Hematopoietic multipotent progenitor cell (in vitro differentiated cells): ENCODE measurements at regions not wholly inside any gene's neighbourhood (a gene's known extent, or its start where the extent isn't known, plus 50 kb on each side); places are given as distances from the start of the nearest gene placed in this dataset.
"Not testable (repeated sequence)": the region's sequence is repeated elsewhere in the genome, so short reads cannot be mapped to it uniquely, and the experiment has no call there.

Source experiments
- DNase-seq, 3 donors: peaks; one replicate each; pipeline ENCODE4 v3.0.0-alpha.2; 2011 to 2015; ENCODE audit warnings: low read depth in 2 of 3, low spot score in 2 of 3

DNA sequence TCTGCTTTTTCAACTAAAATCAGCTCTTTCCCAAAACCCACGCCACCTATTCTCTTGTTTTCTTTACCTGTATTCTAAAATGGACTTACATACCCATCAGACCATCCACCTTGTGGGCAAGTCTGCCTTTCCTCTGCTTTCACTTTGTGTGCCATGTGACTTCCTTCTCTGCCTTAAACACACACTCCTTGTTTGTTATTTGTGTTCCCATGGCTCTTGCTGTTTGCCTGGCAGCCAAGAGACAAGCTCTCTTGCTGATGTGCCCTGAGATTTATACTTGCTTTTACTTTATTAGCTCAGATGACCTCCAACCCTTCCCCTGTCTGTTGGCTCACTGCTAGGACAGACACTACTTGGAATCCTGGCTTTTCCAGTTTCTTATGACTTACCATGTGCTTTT, 309.7 kb upstream of the LRRTM4 start:
- DNase-seq = no peak

DNA sequence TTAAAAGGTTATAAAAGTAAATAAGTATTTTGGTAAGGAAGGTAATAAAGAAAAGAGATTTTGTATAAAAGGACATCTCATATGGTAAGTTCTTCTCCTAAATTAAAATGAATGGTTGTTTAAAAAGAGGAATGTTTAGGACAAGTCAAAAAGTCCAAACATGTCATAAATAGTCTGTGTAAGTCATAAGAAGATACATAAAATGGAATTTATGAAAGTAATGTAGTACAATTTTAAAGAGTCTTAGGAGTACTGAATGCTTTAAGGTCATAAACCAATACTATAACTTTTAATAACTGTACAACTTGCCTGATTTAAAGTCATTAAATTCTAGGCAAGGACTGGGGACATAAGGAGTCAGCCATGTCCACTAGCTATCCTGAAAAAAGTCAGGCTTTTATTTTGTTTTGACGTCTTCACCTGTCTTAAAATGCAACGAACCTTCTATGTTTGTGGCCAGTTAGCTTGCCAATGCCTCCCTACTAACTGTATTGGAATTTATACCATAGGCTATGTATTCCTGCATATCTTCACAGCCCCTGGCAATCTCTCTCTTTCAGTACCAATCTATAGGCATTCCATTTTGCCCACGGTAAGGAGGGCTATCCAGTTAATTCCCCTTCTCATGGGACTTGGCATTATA, 312.3 kb upstream of the LRRTM4 start:
- DNase-seq = no peak

DNA sequence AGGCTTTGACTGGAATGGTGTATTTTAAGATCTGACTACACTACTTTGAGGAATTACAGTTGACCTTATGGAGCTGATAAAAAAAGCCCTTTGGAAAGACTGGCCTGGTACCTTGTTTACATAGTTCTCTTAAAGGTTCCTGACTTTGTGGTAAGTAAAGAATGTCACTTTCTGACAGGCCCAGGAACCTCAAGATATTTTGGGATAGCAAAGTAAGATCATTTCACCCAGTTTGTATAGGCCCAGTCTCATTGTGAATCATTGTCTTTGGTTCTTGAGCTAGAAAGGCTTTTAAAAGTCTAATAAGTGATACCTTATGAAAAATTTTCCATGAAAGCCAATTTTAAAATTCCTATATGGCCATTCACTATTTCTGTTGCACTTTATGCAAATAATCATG, 316.3 kb upstream of the LRRTM4 start:
- DNase-seq = no peak

DNA sequence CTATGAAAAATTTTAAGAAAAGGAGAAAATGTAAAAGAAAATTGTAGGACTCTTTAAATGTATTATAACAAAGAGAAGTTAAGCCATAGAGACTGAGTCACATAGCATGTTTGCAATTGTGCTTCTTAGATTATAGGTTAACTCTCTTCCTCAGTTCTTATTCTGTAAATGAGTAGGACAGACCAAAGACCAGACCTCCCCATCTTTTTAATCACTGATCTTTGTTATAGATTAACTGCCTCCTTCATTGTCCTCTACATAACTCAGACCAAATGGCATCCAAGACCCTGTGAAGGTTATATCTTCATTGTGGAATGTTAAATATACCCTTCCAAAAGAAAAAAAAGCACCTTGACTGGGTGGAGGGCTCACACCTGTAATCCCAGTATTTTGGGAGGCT, 316.9 kb upstream of the LRRTM4 start:
- no peak for DNase-seq

DNA sequence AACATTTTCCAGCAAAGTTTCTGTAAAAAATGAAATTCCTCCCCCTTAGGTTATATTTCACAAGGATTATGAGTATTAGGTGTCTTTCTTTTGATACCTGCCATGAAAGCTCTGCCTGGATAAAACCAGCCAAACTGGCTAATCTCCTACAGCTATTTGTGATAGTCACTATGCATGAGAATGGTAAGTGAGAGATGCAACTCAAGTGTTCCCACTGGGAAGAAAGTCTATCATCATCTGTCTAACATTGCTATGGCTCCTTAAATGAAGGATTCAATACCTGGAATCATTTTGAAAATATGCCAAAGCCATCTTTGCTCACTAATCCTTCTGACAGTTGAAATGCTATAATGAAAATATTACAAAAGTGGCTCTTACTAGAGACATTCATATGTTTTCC, 339.9 kb upstream of the LRRTM4 start:
- no peak for DNase-seq

DNA sequence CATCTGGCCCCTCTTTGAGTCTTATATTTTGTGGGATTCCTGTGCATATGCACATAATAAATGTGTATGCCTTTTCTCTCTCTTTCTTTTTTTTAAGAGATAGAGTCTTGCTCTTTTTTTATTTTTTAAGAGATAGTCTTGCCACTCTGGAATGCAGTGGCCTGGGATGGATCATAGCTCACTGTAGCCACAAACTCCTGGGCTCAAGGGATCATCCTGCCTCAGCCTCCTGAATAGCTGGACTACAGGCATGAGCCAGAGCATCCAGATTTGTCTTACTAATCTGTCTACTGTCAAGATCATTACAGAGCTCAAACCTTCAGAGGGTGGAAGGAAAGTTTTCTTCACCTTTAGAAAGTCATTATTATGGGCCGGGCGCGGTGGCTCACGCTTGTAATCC, 342.2 kb upstream of the LRRTM4 start:
- DNase-seq = no peak

DNA sequence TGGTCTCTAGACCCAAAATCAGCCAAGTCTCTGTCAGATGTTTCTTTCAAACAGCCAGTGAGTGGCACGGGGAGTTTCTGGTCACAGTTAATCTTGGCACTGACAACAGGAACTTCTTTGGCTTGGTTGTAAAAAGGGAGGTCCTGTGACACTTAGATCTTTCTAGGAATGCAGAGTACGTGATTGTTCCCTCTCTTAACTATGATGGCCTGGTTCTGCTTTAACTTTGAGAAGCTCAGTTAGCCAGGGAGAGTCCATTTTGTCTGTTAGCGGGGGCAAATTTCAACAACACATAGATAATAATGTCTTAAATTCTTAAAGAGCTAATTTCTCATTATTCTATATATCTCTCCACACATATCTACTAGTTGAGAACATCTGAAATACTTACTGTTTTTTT, 344.5 kb upstream of the LRRTM4 start:
- DNase-seq = no peak

DNA sequence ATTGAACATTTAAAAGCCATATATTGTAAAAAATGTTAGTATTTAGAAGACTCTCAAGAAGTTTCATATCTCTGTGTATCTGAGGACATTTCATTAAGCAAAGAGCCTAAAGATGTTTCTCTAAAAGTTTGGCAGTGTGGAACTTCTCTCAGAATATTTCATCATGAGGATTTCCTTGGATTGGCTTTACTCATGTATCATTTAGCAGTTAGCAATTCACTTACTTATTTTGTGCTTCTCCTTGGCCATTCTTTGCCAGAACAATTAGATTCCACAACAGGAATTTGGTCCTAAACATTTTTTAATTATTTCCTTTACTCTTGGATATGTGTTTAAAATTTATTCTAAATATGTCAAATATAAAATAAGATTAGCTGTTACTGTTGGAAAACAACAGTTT, 345.0 kb upstream of the LRRTM4 start:
- no peak for DNase-seq

DNA sequence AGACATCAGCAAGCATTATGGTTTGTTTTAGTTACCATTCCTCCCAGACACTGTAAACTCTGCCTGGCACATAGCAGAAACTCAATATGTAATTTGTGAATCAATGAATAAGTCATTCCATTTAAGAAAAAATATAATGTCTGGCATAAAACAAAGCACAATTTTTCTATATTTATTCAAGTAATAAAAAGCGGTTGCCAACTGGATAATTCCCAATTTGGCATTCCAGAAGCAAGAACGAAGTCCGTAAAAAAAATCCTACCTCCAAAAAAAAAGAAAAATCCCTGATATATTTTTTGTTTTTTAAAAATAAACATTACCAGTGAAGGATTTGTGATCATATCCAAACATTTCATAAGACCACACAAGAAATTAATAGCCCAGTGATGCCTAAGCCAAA, 351.3 kb upstream of the LRRTM4 start:
- no peak for DNase-seq

DNA sequence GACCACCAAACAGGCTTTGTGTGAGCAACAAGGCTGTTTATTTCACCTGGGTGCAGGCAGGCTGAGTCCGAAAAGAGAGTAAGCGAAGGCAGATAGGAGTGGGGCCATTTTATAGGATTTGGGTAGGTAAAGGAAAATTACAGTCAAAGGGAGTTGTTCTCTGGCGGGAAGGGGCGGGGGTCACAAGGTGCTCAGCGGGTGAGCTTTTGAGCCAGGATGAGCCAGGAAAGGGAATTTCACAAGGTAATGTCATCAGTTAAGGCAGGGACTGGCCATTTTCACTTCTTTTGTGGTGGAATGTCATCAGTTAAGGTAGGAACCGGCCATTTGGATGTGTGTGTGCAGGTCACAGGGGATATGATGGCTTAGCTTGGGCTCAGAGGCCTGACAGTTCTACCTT, 378.0 kb upstream of the LRRTM4 start:
- DNase-seq = not testable (repeated sequence)

DNA sequence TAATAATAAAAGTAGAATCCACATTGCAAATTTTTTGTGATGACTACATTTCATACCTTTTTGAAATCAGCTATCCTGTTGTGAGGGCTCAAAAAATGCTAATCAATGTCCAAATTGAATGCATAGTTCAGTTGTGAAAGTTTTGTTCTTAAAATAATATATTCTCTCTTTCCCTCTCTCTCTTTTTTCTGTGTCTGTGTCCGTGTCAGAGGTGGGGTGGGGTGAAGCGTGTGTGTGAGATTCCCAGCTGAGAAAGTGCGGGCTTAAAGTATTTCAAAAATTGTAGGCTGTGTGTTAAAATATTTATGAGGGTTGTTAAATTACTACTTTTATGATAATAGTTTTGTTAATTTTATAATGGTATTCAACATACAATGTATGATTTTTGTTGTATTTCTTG, 388.0 kb upstream of the LRRTM4 start:
- no peak for DNase-seq

DNA sequence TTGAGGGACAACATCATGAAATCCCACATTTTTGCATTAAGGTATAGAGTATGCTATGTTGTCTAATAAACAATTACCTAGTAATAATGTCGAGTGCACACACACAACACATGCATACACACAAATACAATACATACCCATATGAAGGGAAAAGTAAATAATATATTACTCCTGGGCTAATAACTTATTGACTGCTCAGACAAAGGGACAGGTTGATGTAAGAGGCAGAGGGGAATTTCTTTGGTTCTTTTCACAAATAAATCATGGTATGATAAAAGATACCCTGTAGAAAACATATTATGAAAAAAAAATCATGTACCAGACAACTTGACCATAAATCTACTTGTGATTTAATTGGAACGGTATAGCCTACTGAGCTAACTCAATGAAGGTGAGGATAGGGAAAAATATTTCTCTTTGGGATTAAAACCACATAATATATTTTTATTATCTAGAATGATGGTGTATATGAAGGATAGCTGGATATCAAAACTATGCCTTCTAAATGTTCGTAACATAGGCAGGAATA, 398.7 kb upstream of the LRRTM4 start:
- DNase-seq = no peak

DNA sequence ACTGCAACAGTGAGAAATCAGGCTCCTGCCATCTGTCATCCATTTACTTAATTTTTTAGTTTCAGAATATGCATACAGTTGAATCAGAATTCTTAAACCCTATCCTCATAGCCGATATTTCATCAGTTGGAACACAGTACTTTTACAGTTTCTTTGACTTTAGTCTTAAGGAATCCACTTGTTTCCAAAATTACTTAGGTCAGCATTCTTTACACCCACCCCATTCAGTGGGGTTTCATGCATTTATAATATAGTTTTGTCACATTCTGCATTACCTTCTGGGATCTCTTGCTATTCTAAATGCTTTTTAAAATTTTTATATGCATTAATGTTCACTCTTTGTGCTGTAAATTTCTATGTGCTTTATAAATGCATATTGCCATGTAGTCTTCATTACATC, 400.4 kb upstream of the LRRTM4 start:
- no peak for DNase-seq

DNA sequence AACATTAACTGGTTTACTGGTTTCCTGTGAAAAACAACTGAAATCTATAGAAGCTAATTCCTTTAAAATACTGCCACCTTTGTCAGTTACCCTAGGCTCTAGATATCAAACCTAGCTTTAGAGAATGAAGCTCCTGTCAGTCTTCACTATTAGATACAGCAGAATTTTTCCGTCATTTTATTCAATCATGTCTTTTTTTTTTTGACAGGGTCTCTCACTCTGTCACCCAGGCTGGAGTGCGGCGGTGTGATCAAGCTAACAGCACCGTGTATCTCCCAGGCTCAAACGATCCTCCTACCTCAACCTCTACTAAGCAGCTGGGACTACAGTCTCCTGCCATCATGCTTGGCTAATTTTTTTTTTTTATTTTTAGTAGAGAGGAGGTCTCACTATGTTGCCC, 415.2 kb upstream of the LRRTM4 start:
- DNase-seq = no peak

DNA sequence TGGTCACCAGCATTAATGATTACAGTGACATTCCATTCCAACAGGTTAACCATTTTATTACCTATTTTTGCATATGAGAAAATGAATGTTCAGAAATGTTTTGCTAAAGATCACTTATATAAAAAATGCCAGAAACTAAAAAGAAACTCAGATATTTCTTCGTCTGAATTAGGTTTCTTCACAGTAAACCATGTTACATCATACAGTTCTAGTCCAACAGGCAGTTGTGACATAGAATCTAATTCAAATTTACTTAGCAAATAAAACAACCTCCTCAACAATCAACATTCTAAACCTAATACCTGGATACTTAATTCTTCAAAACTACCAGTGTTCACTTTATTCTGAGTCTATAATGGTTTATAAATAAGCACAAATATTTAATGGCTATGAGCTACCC, 416.3 kb upstream of the LRRTM4 start:
- DNase-seq = no peak

DNA sequence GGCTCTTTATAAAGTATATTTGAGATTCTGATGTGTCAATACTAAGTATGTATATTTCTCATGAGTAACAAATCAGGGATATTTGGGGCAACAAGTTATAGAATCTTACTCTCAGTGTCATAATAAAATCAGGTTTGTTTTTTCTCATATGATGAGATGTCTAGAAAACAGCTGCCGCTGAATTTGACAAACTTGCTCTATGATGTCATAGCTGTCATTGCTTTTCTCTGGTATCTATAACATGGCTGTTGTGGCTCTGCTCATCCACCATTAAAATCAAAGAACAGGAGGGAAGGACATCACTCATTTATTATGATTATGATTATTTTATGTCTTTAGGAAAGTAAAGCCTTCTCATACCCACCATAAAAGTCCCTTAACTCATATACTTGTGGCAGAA, 417.2 kb upstream of the LRRTM4 start:
- DNase-seq = no peak

DNA sequence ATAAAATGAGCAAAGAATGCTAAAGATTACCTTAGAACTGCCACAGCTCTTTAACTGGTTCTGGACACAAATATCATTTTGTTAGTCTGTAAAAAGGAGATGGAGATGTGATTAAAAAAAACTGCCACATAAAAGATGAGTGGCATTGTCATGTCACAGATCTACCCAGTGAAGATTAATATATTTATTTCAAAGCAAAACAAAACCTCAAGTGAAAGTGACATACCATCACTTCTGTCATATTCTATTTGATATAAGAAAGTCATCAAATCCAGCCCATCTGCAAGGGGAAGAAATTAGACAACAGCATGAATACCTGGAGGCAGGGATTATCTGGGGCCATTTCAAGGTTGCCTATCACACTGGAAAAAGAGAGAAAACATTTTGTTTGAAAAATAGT, 417.6 kb upstream of the LRRTM4 start:
- no peak for DNase-seq

DNA sequence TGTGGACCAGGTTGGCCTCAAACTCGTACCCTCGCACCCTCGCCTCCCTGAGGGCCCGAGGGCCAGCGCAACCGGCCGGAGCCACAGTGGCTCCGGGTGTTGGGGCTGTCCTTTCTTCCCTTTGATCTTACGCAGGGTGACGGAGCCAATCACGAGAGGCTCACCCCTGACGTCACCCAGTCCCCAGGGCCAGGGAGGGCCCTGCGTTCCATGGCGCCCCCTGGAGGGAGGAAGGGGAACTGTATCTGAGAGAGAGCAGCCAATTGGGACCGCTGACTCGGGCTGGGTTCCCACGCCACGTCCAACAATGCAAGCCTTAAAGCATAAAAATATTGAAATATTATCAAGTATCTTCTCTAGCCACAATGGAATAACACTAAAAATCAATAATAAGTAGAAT, 432.8 kb upstream of the LRRTM4 start:
- DNase-seq = no peak

DNA sequence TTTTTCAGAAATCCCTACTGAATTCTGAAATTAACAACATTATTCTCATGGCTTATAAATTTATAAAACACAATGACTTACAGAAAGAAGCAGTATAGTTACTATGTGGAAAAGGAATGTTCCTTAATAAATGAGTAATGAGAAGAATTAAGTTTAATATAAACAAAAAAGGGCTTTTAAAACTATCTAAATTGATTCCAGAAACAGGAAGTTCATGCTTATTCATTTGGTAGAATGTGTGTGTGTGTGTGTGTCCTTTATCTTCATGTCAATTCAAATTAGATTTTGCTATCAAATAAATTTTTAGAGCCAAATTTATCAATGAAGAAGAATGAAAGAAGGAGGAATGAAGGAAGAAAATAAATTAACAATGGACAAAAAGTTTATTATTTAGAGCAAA, 440.8 kb upstream of the LRRTM4 start:
- DNase-seq = no peak

DNA sequence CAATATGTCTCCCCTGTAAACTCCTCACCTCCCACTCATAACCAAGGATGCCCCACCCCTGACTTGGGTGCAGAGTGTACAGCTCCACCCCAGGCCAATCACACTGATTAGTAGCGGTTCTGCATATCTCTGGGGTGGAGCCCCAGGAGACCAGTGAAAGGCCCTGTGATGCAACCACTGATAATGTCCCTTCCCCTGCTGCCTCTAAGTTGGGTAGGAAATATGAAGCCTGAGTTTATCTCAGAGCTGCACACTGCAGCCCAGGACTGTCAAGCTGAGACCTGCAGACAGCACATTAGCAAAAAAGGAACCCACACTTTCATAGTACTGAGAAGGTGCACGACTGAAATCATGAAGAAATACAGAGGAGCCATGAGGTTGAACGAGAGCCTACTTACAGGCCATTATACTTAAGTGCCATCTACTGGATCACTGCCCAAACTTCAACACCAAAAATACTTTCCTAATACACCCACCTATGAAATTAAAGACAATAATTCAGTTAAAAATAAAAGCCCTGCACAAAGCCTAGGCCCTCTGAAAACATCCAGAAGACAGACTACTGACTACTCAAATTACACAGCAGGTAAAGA, 455.4 kb upstream of the LRRTM4 start:
- no peak for DNase-seq

DNA sequence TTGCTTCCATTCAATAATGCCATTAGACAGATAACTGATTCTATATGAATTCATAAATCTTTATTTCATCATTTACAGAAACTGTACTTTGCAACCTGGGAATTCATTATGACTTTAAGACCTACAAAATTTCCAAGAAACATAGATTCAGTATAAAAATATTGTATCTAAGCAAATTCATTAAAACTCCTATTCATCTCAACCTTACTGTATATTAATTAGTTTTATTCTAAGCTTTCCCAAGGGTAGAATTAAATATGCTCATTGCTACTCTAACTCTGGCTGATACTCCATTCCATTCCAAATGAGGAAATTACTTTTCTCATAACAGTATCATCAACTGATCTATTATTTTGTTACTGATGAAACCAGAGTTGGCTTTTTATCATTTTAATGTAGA, 473.0 kb upstream of the LRRTM4 start:
- DNase-seq = no peak

DNA sequence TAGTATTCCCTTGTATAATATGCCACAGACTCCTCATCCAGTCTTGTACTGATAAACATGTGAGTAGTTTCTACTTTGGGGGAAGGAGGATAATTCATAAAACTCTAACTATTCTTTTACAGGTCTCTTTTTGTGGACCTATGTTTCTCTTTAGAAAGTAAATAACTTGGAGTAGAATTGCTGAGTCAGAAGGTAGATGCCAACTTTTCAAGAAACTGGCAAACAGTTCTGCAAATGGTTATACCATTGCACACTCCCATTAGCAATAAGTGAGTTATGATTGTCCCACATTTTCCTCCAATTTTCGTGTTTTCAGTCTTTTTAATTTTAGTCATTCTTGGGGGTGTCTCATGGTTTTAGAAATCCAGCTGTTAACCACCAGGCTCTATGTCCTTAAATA, 477.2 kb upstream of the LRRTM4 start:
- no peak for DNase-seq

DNA sequence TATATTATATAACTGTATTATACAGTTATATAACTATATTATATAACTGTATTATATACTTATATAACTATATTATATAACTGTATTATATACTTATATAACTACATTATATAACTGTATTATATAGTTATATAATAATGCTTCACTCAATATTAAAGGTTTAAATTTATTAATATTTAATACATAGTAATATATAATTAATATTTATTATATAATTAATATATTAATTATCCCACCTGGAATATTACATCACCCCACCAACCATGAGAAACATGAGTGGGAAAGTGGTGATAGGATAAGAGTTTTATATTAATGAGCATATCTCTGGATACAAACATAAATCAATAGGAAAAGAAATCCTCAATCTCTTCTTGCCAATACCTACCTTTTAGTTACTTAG, 487.1 kb upstream of the LRRTM4 start:
- no peak for DNase-seq
